OCI-LY7 (cell line): ENCODE measurements at regions not wholly inside any gene's neighbourhood (a gene's known extent, or its start where the extent isn't known, plus 50 kb on each side); places are given as distances from the start of the nearest gene placed in this dataset.

Source experiments
- BruUV-seq: library from RNA; stranded (reverse); fragments of 400-500 nt; replicated peaks from 2 replicates; lab custom pipeline; 2021; lab: Mats Ljungman, UMichigan
- CTCF ChIA-PET: fragments of 300-600 bp; sonication (Branson Sonifier 250); formaldehyde crosslinking; loops from one replicate; lab custom pipeline; 2022; ENCODE audit warnings: antibody characterized with exemption; ENCODE audit not compliant: unreplicated experiment; lab: Charles Lee
- POLR2A ChIA-PET: fragments of 300-600 bp; sonication (Branson Sonifier 250); formaldehyde crosslinking; loops from one replicate; lab custom pipeline; 2022; ENCODE audit warnings: antibody characterized with exemption; lab: Charles Lee
- DNase-seq: peaks from one replicate; pipeline ENCODE4 v3.0.0-alpha.2; 2015; ENCODE audit warnings: low spot score
- H2AFZ ChIP-seq: fragments of 200-600 bp; sonication (generic), shearing (Covaris generic); 2 replicates; pipeline ENCODE4 v1.6.1; 2014; ENCODE audit warnings: mild to moderate bottlenecking, antibody characterized with exemption, low read length, moderate library complexity
- H3K27ac ChIP-seq: fragments of 200-600 bp; sonication (generic); 2 replicates; pipeline ENCODE4 v1.5.1; 2014; ENCODE audit warnings: mixed run types, low read depth, mild to moderate bottlenecking, moderate library complexity, low read length, inconsistent platforms; ENCODE audit not compliant: poor library complexity, severe bottlenecking
- H3K36me3 ChIP-seq: fragments of 200-600 bp; sonication (generic); 2 replicates; pipeline ENCODE4 v1.6.1; 2014; ENCODE audit warnings: mild to moderate bottlenecking, antibody characterized with exemption, low read length, moderate library complexity, mixed read lengths; ENCODE audit not compliant: insufficient read depth
- H3K4me1 ChIP-seq: fragments of 200-600 bp; sonication (generic); 2 replicates; pipeline ENCODE4 v1.5.1; 2014; ENCODE audit warnings: mild to moderate bottlenecking, low read length; ENCODE audit not compliant: insufficient read depth, poor library complexity, severe bottlenecking
- H3K4me2 ChIP-seq: fragments of 200-600 bp; sonication (generic); 2 replicates; pipeline ENCODE4 v1.6.1; 2014; ENCODE audit warnings: mild to moderate bottlenecking, low read length
- H3K4me3 ChIP-seq: fragments of 200-600 bp; sonication (generic); 2 replicates; pipeline ENCODE4 v1.5.1; 2014; ENCODE audit warnings: mild to moderate bottlenecking, low read depth, low read length; ENCODE audit not compliant: poor library complexity, severe bottlenecking
- H3K79me2 ChIP-seq: fragments of 200-600 bp; sonication (generic); 2 replicates; pipeline ENCODE4 v1.6.1; 2016; ENCODE audit warnings: low read depth, mild to moderate bottlenecking, low read length, moderate library complexity, mixed read lengths; ENCODE audit not compliant: insufficient read depth
- H3K9me2 ChIP-seq: fragments of 200-600 bp; sonication (generic); 2 replicates; pipeline ENCODE4 v1.6.1; 2016; ENCODE audit warnings: mild to moderate bottlenecking, low read length, mixed read lengths; ENCODE audit not compliant: insufficient read depth
- H3K9me3 ChIP-seq: fragments of 200-600 bp; sonication (generic); 2 replicates; pipeline ENCODE4 v1.6.1; 2014; ENCODE audit warnings: mild to moderate bottlenecking, mixed run types, low read length, mixed read lengths
- H4K20me1 ChIP-seq: fragments of 200-600 bp; sonication (generic); 2 replicates; pipeline ENCODE4 v1.6.1; 2014; ENCODE audit warnings: mild to moderate bottlenecking, antibody characterized with exemption, low read length, moderate library complexity, mixed read lengths; ENCODE audit not compliant: insufficient read depth
- CTCF ChIP-seq: fragments of 200-600 bp; sonication (generic); conservative IDR thresholded peaks from 2 replicates; pipeline ENCODE4 v1.5.1; 2014; ENCODE audit warnings: mild to moderate bottlenecking, antibody characterized with exemption, low read length, moderate library complexity, mixed read lengths
- EZH2phosphoT487 ChIP-seq: fragments of 200-600 bp; sonication (generic); IDR thresholded peaks from 2 replicates; pipeline ENCODE4 v1.6.1; 2018; ENCODE audit warnings: low read depth, borderline replicate concordance, mild to moderate bottlenecking, mixed run types, antibody characterized with exemption, low read length, moderate library complexity, mixed read lengths
- intact Hi-C: fragments of 100-400 bp; cut with micrococcal nuclease; formaldehyde crosslinking; loops from one replicate; pipeline ENCODE4 v1.10.0; 2022; ENCODE audit not compliant: unreplicated experiment

GRCh38 chr3:148332509-148332908 lies 365.2 kb upstream of the AGTR1 start:
- no peak for DNase-seq
- POLR2A ChIA-PET, result interaction anchor here (0.7 kb wide), 1 partner anchor 468 kb away, joined by 3 read pairs; no protein-coding TSS in a partner anchor
- no peak overlapping the region for H3K27ac ChIP-seq
- TF ChIP-seq CTCF, result no peak
- no peak for TF ChIP-seq EZH2phosphoT487
- H3K4me1 ChIP-seq, result no peaks in the 10 kb centered on the region
- no peak overlapping the region for H3K4me2 ChIP-seq
- no peaks in the 10 kb centered on the region for H3K79me2 ChIP-seq
- intact Hi-C loops, result no loop called here
- no peak overlapping the region for H3K4me3 ChIP-seq
- no peak overlapping the region for H2AFZ ChIP-seq
- H4K20me1 ChIP-seq, result no peaks in the 10 kb centered on the region
- BruUV-seq, result no TSS peak
- H3K36me3 ChIP-seq, result no peaks in the 10 kb centered on the region
- no peaks in the 10 kb centered on the region for H3K9me2 ChIP-seq
- no peaks in the 10 kb centered on the region for H3K9me3 ChIP-seq
- CTCF ChIA-PET, result no interaction called here

GRCh38 chr3:148333091-148333490 lies 364.6 kb upstream of the AGTR1 start:
- no peaks in the 10 kb centered on the region for H3K79me2 ChIP-seq
- no peaks in the 10 kb centered on the region for H3K9me2 ChIP-seq
- H2AFZ ChIP-seq, result no peak overlapping the region
- H3K4me1 ChIP-seq, result no peaks in the 10 kb centered on the region
- H3K9me3 ChIP-seq, result no peaks in the 10 kb centered on the region
- H3K4me2 ChIP-seq, result no peak overlapping the region
- intact Hi-C loops, result no loop called here
- no peak overlapping the region for H3K27ac ChIP-seq
- CTCF ChIA-PET, result no interaction called here
- no peak for DNase-seq
- no peak for TF ChIP-seq CTCF
- TF ChIP-seq EZH2phosphoT487, result no peak
- H3K36me3 ChIP-seq, result no peaks in the 10 kb centered on the region
- no peaks in the 10 kb centered on the region for H4K20me1 ChIP-seq
- BruUV-seq, result no TSS peak
- POLR2A ChIA-PET, result interaction anchor here (0.7 kb wide), 2 partner anchors 62 to 467 kb away, joined by 3 to 7 read pairs; no protein-coding TSS in a partner anchor
- no peak overlapping the region for H3K4me3 ChIP-seq

GRCh38 chr3:148335612-148336011 lies 362.1 kb upstream of the AGTR1 start:
- no TSS peak for BruUV-seq
- Histone ChIP-seq H2AFZ (no peak overlapping the region), H3K36me3 (no peaks in the 10 kb centered on the region), H3K4me2 (no peak overlapping the region), H3K4me3 (no peak overlapping the region), H3K9me2 (no peaks in the 10 kb centered on the region), H3K9me3 (no peaks in the 10 kb centered on the region), H3K27ac (no peak overlapping the region), H3K4me1 (no peaks in the 10 kb centered on the region), H3K79me2 (no peaks in the 10 kb centered on the region), H4K20me1 (no peaks in the 10 kb centered on the region)
- TF ChIP-seq EZH2phosphoT487 (no peak), CTCF (no peak)
- no peak for DNase-seq
- ChIA-PET POLR2A (no interaction called here), CTCF (no interaction called here)
- intact Hi-C loops, result no loop called here
